ENCODE measurements at regions not wholly inside any gene's neighbourhood (a gene's known extent, or its start where the extent isn't known, plus 50 kb on each side); places are given as distances from the start of the nearest gene placed in this dataset.

GRCh38 chr10:8919280-8919679, 864.8 kb downstream of the GATA3 start:
- TF ChIP-seq CTCF (IDR thresholded peaks at IDR 0.05): no peak
- no peak for TF ChIP-seq POLR2AphosphoS5 (IDR thresholded peaks at IDR 0.05)
